Glomerular visceral epithelial cell (primary cell): ENCODE measurements at regions not wholly inside any gene's neighbourhood (a gene's known extent, or its start where the extent isn't known, plus 50 kb on each side); places are given as distances from the start of the nearest gene placed in this dataset.
"Not testable (repeated sequence)": the region's sequence is repeated elsewhere in the genome, so short reads cannot be mapped to it uniquely, and the experiment has no call there.

Experiments used
- DNase-seq: peaks from one replicate; pipeline ENCODE4 v3.0.0-alpha.2; 2016; ENCODE audit errors: extremely low spot score

DNA sequence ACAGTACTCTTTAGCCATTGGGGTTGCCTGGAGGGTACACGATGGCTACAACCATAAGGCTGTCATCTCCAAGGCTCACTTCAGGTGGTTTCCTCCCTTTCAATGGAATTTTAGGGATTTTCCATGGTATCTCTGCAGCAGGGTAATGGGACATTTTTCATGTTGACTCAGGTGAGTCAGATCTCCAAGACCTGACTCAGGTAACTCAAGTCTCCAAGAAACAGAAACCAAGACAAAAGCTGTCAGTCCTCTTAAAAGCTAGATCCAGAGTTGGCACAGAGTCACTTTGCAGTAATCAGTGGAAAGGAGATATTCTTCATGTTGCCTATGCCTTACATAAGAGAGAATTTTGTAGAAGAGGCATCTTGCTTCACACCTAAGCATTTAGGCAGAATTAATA, 375.8 kb upstream of the ARPP21 start:
- DNase-seq: no peak

DNA sequence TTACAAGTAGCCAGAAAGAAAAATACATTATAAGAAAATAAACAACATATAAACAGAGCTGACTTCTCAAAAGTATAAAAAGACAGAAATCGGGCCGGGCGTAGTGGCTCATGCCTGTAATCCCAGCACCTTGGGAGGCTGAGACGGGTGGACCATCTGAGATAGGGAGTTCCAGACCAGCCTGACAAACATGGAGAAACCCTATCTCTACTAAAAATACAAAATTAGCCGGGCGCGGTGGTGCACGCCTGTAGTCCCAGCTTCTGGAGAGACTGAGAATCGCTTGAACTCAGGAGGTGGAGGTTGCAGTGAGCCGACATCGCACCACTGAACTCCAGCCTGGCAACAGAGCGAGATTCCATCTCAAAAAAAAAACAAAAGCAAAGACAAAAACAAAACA, 373.3 kb upstream of the ARPP21 start:
- not testable (repeated sequence) for DNase-seq

DNA sequence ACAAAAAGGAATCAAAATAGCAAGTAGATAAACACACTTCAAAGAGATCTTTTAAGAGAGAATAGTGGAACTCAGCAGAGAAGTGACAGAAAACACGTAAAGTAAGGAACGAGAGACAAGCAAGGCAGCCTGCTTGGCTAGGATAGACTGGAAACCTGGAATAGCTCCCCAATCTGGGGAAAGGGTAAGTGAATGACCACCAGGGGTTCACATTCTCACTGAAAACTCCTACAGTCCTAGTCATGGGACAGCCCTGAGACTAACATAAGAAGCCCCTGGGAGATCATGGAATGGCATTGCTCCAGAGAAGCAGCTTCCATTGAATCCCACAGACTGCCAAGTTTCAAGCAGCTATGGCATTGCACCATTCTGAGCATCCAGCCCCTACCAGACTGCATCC, 363.6 kb upstream of the ARPP21 start:
- DNase-seq: no peak

DNA sequence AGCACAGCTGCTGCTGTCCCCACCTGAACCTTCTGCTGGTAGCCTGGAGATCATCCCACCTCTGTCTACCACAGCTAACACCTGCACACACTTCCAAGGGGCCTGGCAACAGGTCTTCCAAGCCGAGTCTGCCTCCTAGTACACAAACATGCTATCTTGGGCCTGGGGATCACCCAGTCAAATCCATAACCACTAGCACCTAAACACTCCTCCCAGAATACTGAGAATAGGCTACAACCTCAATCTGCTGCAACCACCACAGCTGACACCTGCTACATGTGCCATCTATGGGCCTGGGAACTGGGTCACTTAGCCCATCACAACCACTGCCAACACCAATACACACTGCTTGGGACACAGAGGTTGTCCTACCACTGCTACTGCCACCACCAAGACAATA, 362.8 kb upstream of the ARPP21 start:
- no peak for DNase-seq

DNA sequence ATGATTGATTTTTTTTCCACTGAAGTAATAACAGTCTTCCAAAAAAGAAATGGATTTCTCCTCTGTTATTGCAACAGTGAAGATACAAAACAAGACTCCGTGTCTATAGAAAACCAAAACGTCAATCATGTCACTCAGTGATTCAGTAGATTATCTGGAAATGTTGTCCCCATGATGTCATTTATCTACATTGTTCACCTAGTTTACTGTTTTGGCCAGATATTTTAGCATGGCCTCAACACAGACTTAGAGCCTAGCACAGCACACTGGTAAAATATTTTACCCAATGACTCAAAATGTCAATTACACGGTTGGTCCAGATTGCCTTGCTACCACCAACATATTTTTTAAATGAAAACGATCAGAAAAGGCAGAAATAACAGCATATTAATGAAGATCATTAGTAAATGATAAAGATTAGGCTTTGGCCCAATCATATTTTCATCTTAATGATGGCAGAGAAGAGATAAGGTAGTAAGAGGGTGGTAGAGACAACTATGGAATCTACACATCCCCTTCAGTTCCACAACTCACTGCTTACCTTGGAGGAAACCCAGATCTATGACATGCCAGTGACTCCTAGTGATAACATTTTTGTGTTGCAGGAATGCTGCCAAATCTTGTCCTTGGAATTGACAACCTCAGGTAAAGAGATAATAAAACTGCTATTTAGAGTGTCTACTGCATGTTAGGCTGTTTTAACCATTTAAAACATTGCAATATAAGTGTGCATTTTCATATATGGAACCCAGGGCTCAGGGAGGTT, 347.7 kb upstream of the ARPP21 start:
- DNase-seq: no peak

DNA sequence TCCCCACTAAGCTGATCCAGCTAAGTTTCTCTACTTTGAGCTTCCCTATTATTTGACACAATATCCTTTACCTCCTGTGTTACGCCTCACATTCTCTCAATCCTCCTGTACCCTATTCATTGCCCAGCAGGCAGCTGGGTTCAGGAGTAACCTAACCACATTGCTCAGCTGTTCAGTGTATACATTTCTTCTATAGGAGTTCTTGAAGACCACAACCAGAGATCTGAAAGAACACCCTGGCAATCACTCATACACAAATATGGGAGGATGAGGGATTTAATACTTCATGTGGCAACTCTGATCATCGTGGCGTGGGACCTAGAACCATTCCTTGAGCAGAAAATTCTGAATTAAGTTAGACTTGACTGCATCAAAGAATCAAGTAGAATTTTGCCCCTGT, 346.8 kb upstream of the ARPP21 start:
- DNase-seq: no peak

DNA sequence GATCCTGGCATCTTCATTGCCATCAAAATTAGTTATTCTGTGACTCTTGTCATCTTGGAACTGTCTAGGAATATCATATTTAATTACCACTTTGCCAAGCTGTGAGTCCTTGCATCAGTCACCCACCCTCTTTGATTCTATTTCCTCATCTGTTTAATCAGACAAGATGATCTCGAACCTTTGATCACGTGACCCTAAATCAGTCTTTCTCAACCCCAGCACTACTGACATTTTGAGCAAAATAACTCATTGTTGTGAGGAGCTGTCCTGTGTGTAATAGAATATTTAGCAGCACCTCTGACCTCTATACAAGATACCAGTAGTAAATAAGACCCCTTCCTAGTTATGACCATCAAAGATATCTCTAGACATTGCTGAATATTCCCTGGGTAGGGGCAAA, 343.4 kb upstream of the ARPP21 start:
- DNase-seq: no peak

DNA sequence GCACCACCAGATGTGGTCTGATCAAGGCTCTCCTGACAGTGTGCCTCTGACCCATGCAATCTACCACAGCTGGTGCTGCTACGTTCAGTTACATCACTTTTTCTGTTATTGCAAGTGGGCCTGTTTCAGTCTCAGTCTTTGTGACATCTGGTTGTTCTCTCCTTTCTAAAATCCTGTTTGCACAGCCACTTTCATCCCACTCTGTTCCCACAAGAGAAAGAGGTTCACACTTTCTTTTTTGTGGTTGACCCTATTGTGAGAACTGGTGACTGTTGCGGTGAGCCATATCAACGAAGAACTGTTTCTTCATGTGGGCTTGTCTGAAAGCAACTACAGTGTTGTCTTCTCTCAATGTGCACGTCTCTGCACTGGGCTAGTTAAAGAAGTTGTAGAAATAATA, 342.8 kb upstream of the ARPP21 start:
- no peak for DNase-seq

DNA sequence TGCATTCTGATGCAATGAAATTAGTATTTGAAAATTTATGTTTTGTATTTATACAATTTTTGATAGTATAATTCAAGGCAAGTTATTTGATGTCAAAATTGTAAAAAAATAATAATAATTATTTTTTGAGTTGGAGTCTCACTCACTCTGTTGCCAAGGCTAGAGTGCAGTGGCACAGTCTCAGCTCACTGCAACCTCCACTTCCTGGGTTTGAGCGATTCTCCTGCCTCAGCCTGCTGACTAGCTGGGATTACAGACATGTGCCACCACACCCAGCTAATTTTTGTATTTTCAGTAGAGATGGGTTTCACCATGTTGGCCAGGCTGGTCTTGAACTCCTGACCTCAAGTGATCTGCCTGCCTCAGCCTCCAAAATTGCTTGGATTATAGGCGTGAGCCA, 342.4 kb upstream of the ARPP21 start:
- DNase-seq: not testable (repeated sequence)

DNA sequence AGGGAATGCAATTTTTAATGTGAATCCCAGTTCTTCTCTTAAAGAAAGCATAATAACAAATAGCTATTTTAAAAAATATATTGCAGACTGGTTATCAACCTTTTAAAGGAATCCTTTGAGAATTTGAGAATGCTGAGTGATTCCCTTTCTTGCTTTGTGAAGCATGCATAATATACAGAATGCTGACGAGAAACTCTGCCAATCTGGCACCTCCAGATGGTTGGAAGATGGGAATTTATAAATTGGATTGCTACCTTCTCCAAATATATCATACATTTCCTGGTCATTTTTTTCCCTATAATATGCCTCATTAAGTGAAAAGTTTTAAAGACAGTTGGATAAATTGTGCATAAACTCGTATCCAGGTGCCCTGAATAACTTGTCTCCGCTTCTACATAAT, 333.9 kb upstream of the ARPP21 start:
- no peak for DNase-seq

DNA sequence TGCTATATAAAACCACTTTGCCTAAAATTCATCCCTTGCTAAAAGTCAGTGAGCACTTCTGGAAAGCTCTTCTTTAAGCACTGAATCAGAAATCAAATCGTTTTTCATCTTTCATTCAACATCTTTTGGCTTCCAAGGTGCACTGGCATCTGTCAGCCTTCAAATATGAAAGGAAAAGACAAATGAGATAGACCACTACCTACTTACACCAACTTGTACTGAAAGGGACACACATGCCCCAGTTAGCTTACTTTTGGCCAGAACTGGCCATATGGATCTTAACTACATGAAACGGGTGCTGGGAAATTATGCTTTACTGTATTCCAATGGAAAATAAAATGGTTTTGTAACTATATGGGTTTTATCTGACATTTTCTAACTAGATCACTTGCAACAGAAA, 332.0 kb upstream of the ARPP21 start:
- no peak for DNase-seq

DNA sequence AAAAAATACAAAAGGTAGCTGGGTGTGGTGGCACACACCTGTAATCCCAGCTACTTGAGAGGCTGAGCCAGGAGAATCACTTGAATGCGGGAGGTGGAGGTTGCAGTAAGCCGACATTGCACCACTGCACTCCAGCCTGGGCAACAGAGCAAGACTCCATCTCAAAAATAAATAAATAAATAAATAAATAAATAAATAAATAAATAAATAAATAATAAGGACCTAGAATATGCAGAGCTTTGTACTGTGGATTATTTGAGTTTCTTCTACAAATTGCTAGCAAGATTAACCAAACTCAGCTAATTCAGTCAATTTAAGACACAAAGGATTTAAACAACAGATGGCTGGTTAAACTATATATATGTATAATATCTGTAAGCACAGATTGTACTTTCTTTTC, 322.5 kb upstream of the ARPP21 start:
- not testable (repeated sequence) for DNase-seq

DNA sequence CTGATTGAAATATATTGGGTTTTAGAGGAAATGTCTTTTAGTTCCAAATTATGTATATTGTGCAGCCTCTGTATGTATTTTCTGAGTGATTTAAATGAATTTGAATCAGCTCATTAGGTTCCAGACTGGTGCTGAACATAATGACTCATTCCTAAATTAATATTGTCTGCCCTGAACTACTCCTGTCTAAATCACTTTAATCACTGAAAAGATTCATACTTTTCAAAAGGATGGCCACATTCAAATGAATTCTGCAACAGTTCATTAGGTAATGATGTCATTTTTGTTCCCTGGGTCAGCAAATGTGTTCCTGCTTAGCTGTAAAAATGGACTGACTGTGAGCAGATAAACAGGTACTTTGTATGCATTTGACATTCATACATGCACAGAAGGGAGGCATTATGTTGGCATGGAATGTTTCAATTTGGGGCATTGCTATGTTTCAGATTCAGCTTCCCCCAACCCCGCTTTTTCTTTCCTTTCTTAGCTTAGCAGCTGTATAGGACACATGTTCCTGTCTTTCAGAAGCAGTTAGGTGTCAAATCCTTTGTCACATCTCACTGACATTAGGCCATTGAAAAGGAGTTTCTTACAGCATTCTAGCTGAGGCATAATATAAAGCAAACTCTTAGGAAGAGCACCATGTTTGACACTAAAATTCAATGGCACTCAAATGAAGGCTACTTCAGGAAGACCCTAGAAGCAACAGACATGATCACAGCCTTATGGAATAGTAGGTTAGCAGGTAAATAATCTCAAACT, 318.5 kb upstream of the ARPP21 start:
- no peak for DNase-seq

DNA sequence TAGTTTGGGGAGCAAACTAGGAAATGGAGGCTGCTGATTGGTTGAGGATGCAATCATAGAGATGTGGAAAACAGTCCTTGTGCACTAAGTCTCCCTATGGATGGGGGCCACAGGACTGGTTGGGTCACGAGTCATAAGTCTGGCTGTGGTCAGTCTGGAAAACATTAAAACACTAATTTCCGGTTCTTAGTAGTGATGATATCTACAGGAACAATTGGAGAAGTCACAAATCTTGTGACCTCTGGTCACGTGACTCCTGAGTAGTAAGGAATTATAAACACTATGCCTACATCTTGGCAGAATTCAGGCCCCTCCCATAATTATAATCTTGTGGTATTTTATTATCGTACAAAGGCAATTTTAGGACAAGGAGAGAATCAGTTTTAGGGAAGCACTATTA, 317.3 kb upstream of the ARPP21 start:
- peak; percentile 46 for DNase-seq

DNA sequence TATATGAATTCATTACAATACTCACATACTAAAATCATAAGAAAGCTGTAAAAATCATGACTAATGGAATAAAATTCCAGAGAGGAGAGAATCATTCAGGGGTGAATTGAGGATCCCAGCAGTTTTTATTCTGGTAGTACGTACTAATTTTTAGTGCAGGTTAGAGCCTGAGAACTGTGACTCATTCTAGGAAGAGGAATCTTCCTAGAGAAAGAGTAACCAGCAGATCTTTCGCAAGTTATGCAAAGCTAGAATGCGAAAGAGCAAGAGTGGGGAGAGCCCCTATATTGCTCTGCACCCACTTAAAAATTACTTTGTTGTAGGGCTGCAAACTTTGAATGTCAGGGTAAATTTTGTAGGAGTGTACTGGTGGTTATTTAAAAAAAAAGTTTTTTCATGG, 303.6 kb upstream of the ARPP21 start:
- DNase-seq: peak; percentile 67

DNA sequence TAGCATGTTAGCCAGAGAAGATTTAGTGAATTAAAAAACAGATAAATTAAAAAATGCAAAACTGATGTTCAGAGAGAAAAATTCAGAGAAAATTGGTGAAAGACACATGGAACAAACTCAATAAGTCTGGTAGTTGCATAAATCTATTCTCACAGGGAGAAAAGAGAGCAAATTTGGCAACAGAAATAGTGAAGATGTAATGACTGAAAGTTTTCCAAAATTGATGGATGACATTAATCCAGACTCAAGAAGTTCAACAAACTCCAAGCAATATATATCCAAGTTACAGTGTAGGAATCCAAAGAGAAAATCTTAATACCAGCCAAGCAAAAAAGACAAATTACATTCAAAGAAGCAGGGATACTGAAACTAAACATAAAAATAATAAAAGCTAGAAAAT, 302.7 kb upstream of the ARPP21 start:
- DNase-seq: no peak

DNA sequence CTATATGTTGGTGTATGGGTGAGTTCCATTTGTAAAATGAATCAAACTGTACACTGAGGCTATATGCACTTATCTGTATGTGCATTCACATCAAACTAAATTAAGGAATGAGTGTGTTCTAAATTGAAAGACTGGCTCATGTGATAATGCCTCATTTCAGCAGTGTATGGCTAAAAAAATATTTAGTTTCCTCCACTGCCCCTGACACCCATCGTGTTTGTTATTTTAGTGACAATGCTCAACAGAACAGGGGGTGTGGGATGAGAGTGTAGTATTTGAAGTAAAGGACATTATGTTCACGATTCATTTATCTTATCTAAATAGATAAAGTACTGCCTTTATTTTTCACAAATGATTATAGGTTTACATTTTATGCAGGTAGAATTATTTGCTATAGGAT, 301.1 kb upstream of the ARPP21 start:
- no peak for DNase-seq

DNA sequence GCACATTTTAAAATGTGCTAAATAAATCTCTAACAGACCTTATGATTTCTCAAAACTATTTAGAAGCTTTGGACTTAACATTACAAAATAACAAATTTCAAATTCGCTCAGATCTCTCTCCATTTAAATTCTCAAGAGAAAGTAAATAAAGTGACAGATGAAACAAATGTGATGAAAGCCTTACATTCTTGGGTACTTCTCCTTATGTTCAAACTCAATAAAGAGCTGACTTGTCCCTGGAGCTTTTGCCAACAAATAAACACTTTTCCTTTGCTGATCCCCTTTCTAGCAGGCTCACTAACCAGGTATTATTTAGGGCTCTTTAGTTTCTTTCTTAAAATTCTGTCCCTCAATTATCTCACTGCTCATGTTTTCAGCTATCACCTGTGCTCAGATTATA, 259.1 kb upstream of the ARPP21 start:
- no peak for DNase-seq

DNA sequence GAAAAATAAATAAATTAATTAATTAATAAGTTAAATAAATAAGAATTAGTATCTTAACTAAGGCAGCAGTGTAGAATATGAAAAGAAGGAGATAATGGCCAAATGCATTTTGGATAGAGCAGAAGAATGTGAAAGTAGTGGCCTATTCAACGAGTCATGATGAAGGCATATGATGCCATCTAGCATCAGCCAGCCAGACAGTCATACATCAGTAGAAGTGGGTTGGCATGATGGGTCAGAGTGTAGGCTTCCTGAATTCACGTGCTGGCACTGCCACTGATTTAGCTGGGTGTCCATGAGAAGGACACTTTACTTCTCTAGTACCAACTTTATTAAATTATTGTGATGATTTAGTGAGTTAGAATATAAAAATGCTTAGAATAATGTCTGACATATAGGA, 256.1 kb upstream of the ARPP21 start:
- DNase-seq: peak; percentile 1

DNA sequence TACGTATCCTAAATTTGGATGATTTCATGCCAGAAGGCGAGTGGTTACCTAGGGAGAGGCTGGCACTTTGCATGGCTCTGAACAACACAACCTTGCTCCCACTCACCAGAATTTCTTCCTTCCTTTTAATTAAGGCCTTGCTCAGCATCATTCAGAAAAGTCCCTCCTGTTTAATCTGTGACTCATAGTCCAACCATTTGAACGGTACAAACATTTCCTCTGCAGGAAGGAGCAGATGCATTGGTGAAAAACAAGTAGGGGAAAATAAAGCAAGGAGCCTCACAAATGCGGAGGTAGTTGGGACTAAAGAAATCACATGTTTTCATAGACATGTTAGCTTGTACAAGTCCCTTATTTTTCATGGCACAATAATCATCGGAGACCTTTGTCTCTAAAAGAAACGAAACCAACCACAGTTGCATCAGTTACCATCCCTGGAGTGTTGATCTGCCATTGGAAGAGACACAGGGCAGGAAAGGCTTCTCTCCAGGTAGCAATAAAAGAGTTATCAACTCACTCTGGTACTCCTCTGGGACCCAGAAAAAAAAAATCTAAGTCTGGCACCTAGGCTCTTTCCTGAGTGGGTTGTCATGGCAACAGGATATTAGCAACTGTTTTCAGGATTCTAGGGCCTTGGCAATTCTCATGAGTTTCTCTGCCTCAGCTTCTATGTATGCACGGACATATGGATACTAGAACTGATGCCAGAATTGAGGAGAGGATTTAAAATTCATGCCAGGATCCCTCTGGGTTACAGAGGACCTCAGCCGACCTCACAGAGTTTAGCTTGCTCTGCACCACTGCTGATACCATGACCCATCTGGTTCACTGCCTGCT, 255.4 kb upstream of the ARPP21 start:
- peak; percentile 23 for DNase-seq

DNA sequence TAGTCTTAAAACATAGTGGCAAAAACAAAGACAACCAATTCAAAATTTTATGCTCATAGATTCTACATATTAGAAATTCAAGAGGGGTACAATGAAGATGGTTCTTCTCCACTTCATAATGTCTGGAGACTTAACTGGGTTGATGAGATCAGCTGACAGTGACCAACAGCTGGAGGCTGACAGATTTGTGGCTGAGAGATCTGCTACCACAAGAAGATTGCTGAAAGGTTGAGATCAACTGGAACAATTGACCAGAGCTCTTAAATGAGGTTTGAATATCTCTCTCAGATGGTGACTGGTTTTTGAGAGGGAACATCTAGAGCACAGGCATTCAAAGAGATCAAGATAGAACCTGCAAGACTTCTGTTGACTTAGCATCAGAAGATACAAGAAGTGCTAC, 254.1 kb upstream of the ARPP21 start:
- DNase-seq: no peak

DNA sequence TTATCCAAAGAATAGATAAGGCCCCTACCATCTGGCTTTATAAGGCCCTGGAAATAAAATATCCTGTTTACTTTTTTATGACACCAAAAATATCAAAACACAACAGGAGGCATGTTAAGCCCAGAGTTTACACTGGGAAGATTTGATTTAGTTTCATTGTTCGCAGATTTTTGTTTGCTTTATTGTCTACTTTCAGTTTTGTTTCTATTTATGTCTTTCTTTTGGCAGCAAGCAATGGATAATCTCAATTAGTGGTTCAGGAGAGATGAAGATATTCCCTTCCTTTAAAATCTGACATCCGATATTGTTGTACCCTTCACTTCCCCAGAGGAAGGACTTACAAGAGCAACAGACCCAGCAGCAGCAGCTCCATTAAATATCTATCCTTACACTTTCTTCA, 249.4 kb upstream of the ARPP21 start:
- DNase-seq: no peak

DNA sequence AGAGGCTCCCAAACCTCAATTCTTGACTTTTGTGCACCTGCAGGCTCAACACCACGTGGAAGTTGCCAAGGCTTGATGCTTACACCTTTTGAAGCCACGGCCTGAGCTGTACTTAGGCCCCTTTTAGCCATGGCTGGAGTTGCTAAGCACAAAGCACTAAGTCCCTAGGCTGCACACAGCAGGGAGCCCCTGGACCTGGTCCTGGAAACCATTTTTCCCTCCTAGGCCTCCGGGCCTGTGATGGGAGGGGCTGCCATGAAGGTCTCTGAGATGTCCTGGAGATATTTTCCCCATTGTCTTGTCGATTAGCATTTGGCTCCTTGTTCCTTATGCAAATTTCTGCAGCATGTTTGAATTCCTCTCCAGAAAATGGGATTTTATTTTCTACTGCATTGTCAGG, 247.1 kb upstream of the ARPP21 start:
- DNase-seq: no peak
